Loucy (cell line): ENCODE measurements at regions not wholly inside any gene's neighbourhood (a gene's known extent, or its start where the extent isn't known, plus 50 kb on each side); places are given as distances from the start of the nearest gene placed in this dataset.

ENCODE experiments used
- CTCF ChIP-seq: fragments of 200-600 bp; sonication (generic); conservative IDR thresholded peaks from 2 replicates; pipeline ENCODE4 v1.5.1; 2014; ENCODE audit warnings: mild to moderate bottlenecking, antibody characterized with exemption, low read length
- EZH2phosphoT487 ChIP-seq: fragments of 200-600 bp; IDR thresholded peaks from 2 replicates; pipeline ENCODE4 v1.6.1; 2018; ENCODE audit warnings: antibody characterized with exemption, mild to moderate bottlenecking, moderate library complexity, borderline replicate concordance

GRCh38 chrX:46311581-46312120 lies 233.6 kb downstream of the ZNF674 start:
- no peak for TF ChIP-seq CTCF
- no peak for TF ChIP-seq EZH2phosphoT487
